HG02943 (cell line): ENCODE measurements at regions not wholly inside any gene's neighbourhood (a gene's known extent, or its start where the extent isn't known, plus 50 kb on each side); places are given as distances from the start of the nearest gene placed in this dataset.

Source experiments
- ATAC-seq: cut with Tn5 transposase; IDR thresholded peaks from one replicate; pipeline ENCODE4 v1.9.1; 2021; ENCODE audit warnings: mild to moderate bottlenecking, low read depth, moderate library complexity; ENCODE audit not compliant: unreplicated experiment

DNA sequence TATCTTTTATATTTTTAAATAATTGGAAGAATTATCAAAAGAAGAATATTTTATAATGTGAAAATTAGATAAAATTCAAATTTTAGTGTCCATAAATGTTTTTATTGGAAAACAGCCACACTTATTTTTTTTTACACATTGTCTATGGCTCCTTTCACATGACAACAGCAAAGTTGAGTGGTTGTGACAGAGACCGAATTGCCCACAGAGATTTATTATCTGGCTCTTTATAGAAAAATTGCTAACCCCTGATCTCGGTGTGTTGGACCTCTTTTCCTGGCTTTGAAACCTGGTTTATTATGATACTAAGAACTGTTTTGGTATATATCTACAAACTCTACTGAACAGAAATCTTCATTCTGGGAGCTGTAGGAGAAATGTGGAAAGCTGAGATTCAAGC, 269.1 kb upstream of the UMPS start:
- no peak for ATAC-seq

DNA sequence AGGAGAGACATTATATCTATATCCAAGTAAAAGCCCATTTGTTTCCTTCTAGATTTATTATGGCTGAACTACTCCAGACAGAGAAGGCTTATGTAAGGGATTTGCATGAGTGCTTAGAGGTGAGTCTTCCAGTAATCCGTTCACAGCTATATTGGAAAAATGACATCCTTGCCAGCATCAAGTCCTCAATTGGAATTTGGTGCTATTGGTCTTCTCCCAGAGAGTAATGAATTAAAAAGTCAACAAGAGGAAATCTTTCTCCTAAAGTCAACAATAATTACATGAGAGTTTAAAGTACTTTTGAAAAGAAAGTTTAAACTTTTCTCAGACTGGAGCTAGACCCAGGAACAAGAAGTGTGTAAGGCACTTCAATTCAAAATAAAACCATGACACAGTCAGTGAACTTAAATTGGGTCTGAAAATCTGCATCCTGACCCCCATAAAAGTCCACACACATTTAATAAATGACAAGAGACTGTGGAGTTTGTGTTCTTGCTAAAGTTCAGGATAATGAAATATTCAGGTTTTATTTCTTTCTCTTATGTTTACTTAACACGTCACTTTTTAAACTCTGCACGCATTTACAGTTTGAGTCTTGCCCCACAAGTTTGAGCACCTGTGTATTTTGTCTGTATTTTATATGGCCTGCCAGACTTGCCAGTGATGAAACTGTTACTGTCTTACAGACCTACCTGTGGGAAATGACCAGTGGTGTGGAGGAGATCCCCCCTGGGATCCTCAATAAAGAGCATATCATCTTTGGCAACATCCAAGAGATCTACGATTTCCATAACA, 268.2 kb upstream of the UMPS start:
- no peak for ATAC-seq

DNA sequence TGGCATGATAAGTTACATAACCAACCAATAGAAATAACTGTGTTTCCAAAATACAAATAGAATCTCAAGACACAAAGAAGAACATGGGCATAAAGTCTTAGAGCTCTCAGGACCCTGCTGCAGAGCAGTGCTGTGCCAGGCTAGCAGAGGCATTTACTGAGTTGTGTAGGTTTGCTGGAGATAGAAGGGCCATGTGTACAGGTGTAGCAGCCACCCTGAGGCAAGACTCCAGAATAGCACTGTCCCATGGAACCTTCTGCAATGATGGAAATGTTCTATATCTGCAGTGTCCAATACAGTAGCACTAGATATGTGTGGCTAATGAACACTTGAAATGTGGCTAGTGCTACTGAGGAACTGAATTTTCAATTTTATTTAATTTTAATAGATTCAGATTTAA, 267.0 kb upstream of the UMPS start:
- ATAC-seq: no peak

DNA sequence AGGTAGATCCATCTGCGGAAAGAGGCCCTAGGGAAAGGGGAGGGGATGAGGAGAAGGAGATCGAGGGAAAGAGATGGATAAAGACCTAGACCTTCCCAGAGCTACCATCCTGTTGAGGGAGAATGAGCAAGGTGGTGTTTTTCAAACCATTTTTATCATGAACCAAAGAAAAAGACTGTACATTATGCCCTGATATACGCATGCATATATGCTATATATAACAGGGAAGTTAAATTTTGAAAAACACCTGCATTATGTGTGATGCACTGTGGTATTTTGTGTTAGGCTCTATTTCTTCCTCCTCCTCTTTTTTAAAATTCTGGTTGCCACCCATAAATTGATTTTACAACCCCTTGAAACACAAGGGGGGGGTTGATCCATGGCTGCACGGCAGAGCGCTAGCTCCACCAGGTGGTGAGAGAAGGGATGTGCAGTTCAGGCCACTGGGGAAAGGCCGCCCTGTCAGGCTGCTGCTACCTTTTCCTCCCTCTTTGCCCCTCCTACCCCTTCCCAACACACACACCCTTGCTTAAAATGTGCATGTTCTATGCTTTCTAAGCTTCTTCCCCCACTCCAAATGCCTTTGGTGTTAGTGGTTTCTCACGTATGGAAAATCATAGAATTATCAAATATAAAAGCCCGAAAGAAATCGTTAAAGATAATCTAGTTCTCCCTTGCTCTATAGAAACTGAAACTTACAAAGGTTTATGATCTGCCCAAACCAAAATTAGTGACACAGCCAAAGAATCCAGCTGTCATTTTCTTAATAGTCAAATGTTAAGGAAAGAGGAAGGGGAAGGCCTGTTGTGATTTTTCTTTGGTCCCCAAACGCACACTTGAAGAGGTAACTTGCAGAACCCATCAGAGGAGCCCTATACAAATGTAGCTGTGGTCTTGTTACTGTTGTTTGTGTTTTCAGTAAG, 262.0 kb upstream of the UMPS start:
- ATAC-seq: peak; percentile 71

DNA sequence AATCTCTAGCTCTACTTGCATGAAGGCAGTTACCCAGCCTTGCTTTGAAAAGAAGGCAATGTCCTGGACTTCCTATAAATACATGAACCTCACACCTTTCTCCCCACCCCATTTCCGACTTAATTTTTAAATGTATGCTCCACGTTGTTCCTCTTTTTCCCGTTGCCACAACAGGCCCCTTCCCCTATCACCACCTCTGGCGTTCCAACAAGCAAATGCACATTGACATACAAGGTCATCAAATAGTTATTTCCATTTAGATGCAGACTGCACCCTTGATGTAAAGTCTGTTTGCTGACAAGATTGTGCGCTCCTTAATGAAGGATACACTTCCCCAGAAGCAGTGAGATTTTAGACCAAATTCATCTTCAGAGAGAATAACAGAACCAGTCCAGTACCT, 260.7 kb upstream of the UMPS start:
- no peak for ATAC-seq

DNA sequence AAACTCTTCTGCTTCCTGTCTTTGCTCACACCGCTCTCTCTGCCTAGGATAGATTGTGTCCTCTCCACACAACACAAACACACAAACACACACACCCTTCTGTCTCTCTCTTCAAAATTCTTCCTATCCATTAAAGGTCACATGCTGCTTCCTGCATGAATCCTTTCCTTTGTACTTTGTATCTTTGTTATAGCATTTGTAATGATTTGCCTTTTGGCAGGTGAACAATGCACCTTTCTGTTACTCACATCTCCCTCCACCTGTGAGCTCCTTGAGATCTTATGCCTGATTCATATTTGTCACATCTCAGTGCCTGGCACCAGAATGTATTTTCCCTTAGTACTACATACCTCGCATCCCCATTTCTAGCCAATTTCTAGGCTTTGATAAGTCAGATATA, 251.4 kb upstream of the UMPS start:
- ATAC-seq: no peak

DNA sequence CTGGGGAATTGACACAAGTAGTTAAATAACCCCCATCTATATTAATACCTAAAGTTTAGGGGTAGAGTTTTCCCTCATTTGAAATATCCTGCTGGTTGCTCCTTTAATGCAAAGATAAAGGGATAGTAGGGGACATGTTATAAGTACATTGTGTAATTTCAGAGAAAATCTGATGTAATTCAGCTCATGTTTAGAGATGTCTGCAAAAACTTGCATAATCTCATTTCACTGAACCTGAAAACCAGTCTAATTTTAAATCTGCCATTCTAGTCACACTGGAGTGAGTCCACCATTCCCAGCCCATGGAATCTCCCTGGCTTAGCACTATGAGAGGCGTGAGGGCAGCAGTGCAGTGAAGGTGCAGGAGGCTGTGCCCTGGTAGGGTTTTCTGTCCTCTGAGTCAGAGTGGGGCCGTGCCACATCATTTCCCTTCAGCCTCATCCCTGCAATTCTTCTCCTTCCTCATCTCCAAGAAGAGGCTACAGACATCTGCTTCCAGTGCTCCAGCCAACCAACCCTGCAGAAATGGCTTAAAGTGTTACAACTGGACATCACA, 246.3 kb upstream of the UMPS start:
- no peak for ATAC-seq

DNA sequence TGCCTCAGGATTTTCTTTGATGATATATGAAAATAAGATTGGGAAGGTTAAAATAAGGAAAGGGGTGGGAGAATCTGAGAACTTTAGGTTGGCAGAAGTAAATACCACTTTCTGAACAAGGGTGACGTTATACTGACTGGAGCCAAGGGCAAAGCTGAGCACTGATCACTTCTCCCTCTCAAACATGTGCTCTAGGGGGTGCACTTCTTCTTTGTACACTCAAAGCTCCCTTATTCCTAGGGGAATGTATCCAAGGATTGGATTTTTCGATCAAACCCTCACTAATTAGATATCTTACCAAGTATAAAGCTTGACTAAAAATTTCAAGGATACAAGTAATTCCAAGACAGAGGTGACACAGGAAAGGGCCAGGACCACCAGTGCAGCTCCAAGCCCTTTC, 243.9 kb upstream of the UMPS start:
- ATAC-seq: no peak

DNA sequence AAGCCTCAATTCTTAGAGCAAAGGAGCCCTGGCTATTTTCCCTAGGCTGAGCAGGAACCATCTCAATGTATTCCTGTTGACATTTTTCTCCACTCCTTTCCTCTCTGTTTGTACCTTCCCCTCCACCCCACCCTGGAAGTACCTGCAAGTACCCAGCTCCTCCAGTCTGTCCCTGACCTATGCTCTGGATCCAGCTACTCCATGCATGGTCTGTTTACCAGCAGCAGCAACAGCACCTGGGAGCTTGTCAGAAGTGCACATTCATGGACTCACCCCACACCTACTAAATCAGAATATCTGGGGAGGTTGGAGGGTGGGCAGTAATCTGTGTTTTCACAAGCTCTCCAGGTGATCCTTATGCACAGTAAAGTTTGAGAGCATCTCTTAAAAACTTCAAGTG, 240.7 kb upstream of the UMPS start:
- ATAC-seq: no peak

DNA sequence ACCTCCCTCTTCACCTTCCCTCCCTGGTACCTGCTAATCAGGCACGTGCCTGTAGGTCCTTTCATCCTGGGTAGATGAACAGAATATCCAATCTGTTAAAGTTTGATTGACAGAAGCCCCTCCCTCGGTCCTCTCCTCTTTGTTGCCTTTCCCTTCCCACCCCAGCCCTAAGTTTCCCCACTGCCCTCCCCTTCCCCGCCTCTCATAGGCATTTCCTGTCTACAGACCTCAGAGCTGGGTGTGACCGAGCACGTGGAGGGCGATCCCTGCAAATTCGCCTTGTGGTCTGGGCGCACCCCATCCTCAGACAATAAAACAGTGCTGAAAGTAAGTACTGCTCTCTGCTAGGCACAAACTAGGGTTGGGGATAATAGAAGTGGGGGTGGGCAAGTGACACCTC, 239.2 kb upstream of the UMPS start:
- no peak for ATAC-seq

DNA sequence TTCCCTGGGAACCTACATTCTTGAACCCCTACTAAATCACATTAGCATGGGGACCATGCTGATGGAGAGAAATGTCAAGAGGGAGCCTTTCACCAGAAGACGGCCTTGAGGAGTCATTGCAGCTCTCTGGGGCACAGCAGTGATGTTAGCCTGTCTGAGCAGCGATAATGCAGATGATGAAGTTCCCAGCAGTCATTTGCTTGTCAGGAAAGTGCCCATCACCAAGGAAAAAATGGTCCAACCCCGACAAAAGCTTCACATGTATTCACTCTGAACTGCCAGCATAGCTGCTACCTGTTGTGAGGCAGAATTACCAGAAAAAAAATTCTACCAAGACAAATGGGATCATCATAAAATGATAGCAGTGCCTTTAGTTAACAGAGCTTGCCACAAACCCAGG, 238.4 kb upstream of the UMPS start:
- no peak for ATAC-seq

DNA sequence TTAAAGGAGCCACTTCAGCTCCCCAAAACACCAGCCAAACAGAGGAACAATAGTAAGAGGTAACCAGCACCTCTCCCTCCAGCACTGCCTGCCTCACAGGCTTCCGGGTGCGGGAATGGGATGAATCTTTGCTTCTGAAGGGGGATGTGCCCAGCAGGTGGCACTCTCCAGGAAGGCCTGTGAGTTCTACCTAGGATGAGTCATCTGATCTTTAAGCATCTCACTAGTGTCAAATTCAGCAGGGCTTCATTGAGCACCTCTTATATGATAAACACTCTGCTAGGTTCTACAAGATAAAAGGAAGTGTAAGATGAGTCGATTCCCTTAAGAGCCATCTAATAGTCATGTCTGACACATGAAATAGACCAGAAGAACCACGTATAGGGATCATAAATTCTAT, 237.4 kb upstream of the UMPS start:
- no peak for ATAC-seq

DNA sequence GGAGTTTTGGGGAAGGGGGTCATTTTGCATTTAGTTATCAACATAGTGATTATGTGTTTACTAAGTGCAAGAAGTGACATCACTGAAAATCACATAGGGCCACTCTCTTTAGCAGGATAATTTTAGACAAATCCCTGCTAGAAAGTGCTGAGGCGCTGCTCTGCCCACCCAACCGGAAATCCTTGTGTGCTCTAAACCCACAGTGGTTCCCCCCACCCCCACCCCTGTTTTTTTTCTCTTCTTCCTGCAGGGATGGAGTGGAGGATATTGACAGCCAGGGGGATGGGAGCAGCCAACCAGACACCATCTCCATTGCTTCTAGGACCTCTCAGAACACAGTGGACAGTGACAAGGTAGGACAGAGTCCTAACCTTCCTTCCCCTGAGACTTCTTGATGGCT, 234.2 kb upstream of the UMPS start:
- ATAC-seq: no peak

DNA sequence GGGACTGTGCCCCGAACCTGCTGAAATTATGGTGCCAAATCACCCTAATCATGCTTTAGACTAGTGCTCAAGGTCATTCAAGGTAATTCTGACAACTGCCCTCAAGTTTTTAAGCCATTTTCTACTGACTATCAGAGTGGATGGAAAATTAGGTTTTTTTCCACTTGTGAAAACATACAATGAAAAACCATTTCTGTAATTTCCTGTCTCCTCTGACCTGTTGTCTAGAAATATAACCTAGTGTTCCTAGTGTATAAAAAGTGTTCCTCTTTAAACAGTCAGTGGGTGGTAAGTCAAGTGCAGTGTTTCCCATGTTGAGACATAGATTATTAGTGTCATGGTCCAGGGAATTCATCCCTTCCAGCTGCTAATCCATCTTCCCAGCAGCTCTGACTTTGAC, 232.8 kb upstream of the UMPS start:
- ATAC-seq: no peak

DNA sequence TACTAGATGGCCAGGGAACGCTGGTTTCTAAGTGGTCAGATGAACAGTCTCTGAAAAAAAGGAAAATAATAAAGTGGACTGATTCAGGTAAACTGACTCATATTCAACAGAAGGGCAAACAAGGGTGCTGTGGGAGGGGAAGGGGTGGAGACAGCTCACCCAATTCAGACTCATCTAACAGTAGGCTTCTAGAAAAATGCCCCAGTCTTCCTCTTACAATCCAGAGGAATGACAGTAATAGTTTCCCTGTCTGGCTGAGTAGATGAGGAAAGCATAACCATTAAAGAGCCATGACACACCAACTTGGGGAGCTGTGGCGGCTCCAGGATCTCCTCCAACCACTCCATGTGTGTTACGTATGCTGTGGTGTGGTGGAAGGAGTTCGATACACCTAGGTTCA, 231.4 kb upstream of the UMPS start:
- ATAC-seq: no peak

DNA sequence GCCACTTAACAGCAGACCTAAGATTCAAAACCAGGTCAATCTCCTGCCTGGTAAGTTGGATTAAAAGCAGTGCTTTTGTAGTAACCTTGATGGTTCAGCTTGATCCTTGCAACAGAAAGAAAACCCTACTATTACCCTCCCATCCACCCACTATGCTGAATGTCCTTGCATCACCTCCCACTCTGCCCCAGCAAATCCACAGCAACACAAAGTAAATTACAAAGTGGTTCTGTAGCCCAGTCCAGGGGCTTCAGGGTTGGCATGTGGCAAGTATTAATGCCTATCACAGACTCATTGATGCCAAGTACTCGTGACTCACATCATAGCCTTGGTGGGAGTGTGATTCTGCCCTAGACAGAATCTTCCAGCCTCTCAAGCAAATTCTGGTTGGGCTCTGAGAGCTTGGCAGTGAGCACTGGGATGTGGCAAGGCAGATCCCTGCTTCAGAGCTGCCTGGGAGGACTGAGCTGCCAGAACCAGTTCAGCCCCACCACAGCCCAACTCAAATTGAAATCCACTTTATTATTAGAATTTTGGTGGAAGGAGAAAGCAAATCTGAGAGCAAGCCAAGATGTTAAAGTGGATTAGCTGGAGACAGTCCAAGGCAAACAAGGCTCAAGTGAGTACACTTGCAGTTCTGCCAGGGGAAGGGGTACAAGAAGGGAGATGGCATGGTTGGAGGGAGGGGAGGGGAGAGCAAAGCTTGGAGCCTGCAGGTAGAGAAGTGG, 225.8 kb upstream of the UMPS start:
- ATAC-seq: no peak

DNA sequence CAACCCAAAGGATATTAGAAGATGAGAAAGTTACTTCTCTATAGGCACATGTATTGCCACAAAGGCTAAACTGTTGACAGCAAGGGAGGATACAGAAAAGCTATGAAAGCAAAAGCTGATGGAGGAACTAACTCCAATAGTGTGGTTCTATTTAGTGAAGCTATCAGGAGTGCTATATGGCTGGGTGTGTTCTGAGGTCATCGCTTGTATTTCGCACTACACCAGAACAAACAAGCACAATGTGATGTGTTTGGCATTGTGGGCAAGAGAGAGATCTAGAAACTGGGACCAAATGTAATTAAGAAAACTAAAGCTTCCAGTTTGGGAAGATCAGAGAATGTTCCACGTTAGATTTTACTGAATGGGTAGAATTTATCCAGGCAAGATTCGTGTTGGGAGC, 220.4 kb upstream of the UMPS start:
- no peak for ATAC-seq

DNA sequence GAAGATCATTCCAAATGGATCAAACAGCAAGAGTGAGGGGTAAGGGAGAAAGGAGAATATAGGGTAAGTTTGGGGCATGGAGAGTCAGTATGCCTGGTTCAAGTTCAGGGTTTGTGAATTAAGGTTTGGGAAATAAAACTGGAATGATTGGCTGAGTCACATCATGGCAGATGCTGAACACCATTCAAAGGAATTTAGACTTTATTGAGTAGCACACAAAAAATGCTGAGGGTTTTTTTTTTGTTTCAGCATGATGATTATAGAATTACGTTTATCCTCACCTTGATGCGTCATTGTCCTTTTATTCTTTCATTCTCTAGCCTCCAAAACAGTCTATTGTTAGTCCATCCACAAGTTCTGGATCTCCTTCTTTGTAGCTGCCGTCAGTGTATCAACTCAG, 220.0 kb upstream of the UMPS start:
- no peak for ATAC-seq

DNA sequence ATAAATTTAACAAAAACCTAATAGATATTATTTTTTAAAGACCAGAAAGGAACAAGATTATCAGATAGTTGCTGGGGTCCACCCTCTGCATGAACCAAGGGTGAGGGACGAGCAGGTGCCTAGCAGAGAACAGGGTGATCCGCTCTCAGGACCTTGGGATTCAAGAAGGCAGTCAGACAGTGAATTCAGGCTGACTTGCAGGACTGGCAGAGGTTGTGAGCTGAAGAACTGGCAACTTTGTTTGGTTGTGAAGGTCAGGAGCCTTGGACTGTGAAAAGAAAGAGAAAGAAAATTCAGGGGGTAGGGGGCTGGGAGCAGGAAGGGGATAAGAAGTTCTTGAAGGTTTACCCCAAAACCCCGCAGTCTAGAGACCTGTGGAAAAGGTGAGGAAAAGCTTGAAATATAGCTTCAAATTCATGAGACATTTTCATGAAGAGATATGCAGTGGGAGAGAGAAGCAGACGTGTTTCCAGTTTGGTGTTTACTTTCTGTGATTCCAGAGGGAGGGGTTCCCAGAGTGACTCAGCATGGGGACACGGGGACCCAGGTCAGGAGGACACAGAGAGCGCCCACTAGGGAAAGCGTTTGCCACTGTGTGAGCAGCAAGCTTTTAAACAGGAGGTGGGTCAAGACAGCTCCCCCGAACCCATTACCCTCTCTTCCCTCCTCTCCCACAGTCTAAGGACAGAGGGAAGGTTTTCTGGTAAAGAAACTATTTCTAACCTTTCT, 217.2 kb upstream of the UMPS start:
- ATAC-seq: no peak

DNA sequence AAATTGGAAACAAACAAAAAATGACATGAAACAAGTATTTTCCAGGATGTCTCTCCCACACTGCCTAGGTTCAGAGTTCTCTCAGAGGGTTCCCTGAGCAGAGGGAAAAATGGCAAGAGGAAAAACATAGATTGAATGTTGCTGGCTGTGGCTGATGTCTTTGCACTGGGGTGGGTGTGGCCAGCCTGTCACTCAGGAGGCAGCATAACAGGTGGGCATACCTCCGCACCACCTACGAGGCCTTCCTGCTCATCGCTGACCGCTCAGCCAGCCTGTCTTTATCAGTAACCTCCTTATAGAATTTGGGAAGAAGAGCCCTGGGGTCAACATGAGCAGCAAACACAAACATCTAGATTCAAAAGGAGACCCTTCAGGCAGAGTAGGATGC, 216.6 kb upstream of the UMPS start:
- ATAC-seq: no peak
